SJSA1 (cell line): ENCODE measurements at regions not wholly inside any gene's neighbourhood (a gene's known extent, or its start where the extent isn't known, plus 50 kb on each side); places are given as distances from the start of the nearest gene placed in this dataset.

Experiments used
- DNase-seq, 2 experiments: peaks; one replicate each; pipeline ENCODE4 v3.0.0-alpha.2; 2015 to 2020; ENCODE audit warnings: low spot score in 2 of 2, low read depth in 1 of 2
- H3K27ac ChIP-seq: fragments of 250-450 bp; sonication (Bioruptor Pico); 2 replicates; pipeline ENCODE4 v1.5.1; 2020; ENCODE audit warnings: mild to moderate bottlenecking, moderate library complexity
- H3K27me3 ChIP-seq: fragments of 250-450 bp; sonication (Bioruptor Pico); replicated peaks from 2 replicates; pipeline ENCODE4 v1.5.1; 2020; ENCODE audit warnings: mild to moderate bottlenecking, moderate library complexity
- H3K36me3 ChIP-seq: fragments of 250-450 bp; sonication (Bioruptor Pico); 2 replicates; pipeline ENCODE4 v1.5.1; 2020; ENCODE audit warnings: mild to moderate bottlenecking
- H3K4me1 ChIP-seq: fragments of 250-450 bp; sonication (Bioruptor Pico); replicated peaks from 2 replicates; pipeline ENCODE4 v1.6.1; 2021; ENCODE audit warnings: mild to moderate bottlenecking
- H3K4me3 ChIP-seq: fragments of 250-450 bp; sonication (Bioruptor Pico); 2 replicates; pipeline ENCODE4 v1.5.1; 2020; ENCODE audit warnings: mild to moderate bottlenecking
- H3K9me3 ChIP-seq: fragments of 250-450 bp; sonication (Bioruptor Pico); replicated peaks from 2 replicates; pipeline ENCODE4 v1.5.1; 2020; ENCODE audit warnings: mild to moderate bottlenecking

- no peak for DNase-seq
- Histone ChIP-seq H3K4me1 (no peaks in the 10 kb centered on the region), H3K27ac (no peak overlapping the region), H3K27me3 (no peaks in the 10 kb centered on the region), H3K36me3 (no peaks in the 10 kb centered on the region), H3K4me3 (no peak overlapping the region), H3K9me3 (no peaks in the 10 kb centered on the region)
Measured at GRCh38 chr9:3597792-3598191, 72.0 kb upstream of the RFX3 start.

DNA sequence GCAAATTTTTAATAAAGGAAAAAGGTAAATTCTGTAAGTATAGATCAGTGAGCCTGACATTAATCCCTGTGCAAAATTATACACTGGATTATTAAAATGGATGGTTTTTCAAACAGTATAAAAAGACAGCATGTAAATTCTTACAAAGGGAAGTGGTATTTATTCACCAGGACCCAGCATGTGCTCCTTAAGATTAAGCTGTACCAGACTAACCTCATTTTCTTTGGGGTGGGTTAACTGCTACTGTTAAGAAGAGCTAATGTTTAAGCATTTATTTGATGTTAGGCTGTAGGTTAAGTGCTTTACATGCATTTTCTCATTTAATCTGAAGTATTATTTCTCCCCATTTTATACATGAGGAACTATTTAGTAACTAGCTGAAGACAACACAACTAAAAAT, 60.3 kb upstream of the RFX3 start:
- DNase-seq: no peak
- H3K27ac ChIP-seq: no peak overlapping the region
- H3K4me3 ChIP-seq: no peak overlapping the region
- H3K27me3 ChIP-seq: no peaks in the 10 kb centered on the region
- no peaks in the 10 kb centered on the region for H3K4me1 ChIP-seq
- H3K36me3 ChIP-seq: no peaks in the 10 kb centered on the region
- H3K9me3 ChIP-seq: no peaks in the 10 kb centered on the region

DNA sequence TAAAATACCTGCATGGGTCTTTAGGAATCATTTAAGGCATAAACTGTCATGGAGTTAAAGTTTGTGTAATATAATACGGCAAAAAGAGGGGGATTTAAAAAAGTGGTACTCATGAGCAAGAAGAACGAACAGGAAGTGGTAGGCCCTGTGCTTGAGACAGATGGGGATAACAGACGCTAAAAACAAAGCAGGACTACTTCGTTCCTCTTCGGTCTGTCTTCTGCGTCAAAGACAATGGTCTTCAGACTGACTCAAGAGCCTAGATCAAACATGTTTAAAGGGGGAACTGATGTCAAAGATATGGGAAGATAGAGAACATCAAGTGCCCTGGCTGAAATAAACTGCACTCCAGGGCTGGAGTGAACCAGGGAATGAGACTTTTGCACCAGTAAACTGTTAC, 59.8 kb upstream of the RFX3 start:
- DNase-seq: no peak
- no peak overlapping the region for H3K4me3 ChIP-seq
- no peaks in the 10 kb centered on the region for H3K27me3 ChIP-seq
- no peaks in the 10 kb centered on the region for H3K4me1 ChIP-seq
- H3K27ac ChIP-seq: no peak overlapping the region
- no peaks in the 10 kb centered on the region for H3K36me3 ChIP-seq
- no peaks in the 10 kb centered on the region for H3K9me3 ChIP-seq

DNA sequence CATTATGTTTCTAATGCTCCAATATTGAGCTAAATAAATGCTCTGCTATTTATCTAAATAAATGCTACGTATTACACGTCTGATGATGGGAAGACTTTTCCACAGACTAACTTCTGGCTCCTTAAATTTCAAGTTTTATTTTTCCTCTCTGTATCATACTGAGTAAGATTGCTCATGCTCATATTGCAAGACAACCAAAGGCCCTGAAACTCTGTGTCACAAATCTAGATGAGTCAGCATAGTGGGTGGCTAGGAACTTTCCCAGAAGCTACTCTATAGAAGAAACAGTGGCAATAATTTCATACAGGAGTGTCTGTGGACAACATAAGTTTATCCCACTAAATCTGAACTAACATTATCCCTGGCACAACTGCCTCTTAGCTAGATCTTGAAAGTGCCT, 53.0 kb upstream of the RFX3 start:
- Histone ChIP-seq H3K4me3 (no peak overlapping the region), H3K36me3 (no peaks in the 10 kb centered on the region), H3K27ac (no peak overlapping the region), H3K4me1 (no peaks in the 10 kb centered on the region), H3K9me3 (no peaks in the 10 kb centered on the region), H3K27me3 (no peaks in the 10 kb centered on the region)
- DNase-seq: no peak

- no peaks in the 10 kb centered on the region for H3K9me3 ChIP-seq
- no peaks in the 10 kb centered on the region for H3K4me1 ChIP-seq
- H3K27ac ChIP-seq: no peak overlapping the region
- DNase-seq: no peak
- no peak overlapping the region for H3K4me3 ChIP-seq
- no peaks in the 10 kb centered on the region for H3K36me3 ChIP-seq
- no peaks in the 10 kb centered on the region for H3K27me3 ChIP-seq
Measured at GRCh38 chr9:3576328-3576727, 50.5 kb upstream of the RFX3 start.

GRCh38 chr9:3575821-3576220, 50.0 kb upstream of the RFX3 start:
- Histone ChIP-seq H3K9me3 (no peaks in the 10 kb centered on the region), H3K27me3 (no peaks in the 10 kb centered on the region), H3K4me1 (no peaks in the 10 kb centered on the region), H3K27ac (no peak overlapping the region), H3K4me3 (no peak overlapping the region), H3K36me3 (no peaks in the 10 kb centered on the region)
- no peak for DNase-seq
